Kidney capillary endothelial cell (primary cell): ENCODE measurements at regions not wholly inside any gene's neighbourhood (a gene's known extent, or its start where the extent isn't known, plus 50 kb on each side); places are given as distances from the start of the nearest gene placed in this dataset.
"Not testable (repeated sequence)": the region's sequence is repeated elsewhere in the genome, so short reads cannot be mapped to it uniquely, and the experiment has no call there.

Experiments used
- DNase-seq: peaks from one replicate; pipeline ENCODE4 v3.0.0-alpha.2; 2018; ENCODE audit warnings: low spot score

GRCh38 chr4:126136922-126137781, 822.4 kb downstream of the FAT4 start:
- no peak for DNase-seq

- no peak for DNase-seq
Observed at GRCh38 chr4:126137782-126138170, 823.0 kb downstream of the FAT4 start.

GRCh38 chr4:126144543-126145237, 829.9 kb downstream of the FAT4 start:
- no peak for DNase-seq

- DNase-seq = no peak
Observed at GRCh38 chr4:126168484-126168883, 853.7 kb downstream of the FAT4 start.

DNA sequence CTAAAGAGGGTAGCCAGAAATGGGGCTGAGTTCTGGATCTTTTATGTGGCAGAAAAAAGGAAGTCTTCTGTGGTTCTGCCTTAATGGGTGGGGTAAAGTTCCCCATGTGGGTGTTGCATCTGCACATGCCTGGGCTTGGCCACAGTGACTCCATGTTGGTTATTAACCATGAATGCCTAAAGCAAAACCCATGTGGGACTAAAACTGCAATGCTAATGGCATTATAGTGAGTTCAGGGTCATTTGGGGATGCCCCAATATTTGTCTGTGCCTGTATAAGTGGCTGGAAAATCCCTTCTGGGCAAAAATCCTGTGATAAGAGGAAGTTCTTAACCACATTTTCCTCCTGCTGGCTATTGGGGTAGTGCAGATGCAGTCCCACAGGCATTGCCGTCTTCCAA, 857.4 kb downstream of the FAT4 start:
- DNase-seq = no peak

GRCh38 chr4:126174627-126175026, 859.9 kb downstream of the FAT4 start:
- no peak for DNase-seq

GRCh38 chr4:126180642-126181041, 865.9 kb downstream of the FAT4 start:
- no peak for DNase-seq

GRCh38 chr4:126182336-126182735, 867.6 kb downstream of the FAT4 start:
- no peak for DNase-seq

GRCh38 chr4:126182786-126183185, 868.0 kb downstream of the FAT4 start:
- no peak for DNase-seq

DNA sequence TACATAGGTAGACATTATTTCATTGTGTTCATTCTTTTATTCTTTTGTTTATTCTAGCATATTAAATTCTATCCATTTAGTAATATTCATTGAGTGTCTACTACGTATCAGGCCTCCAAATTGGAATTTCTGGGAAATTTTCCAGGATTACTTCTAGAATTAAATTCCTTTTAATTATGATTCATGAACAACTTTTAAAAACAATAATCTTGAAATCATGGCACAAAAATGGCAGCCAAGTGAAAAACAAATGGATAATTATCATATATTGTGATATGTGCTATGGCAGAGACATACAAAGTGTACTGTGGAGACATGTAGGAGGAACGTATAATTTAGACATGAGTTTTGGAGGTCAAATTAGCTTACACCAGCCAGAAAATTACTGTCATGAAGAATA, 868.5 kb downstream of the FAT4 start:
- no peak for DNase-seq

DNA sequence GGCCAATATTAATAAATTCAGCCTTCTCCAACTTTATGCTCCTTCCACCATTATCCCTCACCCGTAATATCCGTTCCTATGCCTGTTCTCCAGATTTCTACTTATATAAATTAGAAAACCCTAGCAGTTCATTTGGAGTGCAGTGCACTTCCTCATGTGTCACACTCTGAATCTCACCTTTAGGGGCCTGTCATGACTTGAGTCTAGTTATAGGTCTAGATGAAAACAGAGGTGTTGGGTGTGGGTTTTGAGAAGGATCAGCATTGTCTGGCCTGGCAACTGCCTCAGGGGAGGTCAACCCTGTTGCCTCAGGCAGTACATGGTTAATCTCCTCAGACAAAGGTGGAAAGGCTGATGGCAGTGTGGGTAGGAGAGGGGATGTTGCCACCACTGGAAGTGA, 876.8 kb downstream of the FAT4 start:
- DNase-seq = no peak

- DNase-seq = no peak
Observed at GRCh38 chr4:126192506-126192905, 877.8 kb downstream of the FAT4 start.

- not testable (repeated sequence) for DNase-seq
Observed at GRCh38 chr4:126201251-126202138, 886.7 kb downstream of the FAT4 start.

DNA sequence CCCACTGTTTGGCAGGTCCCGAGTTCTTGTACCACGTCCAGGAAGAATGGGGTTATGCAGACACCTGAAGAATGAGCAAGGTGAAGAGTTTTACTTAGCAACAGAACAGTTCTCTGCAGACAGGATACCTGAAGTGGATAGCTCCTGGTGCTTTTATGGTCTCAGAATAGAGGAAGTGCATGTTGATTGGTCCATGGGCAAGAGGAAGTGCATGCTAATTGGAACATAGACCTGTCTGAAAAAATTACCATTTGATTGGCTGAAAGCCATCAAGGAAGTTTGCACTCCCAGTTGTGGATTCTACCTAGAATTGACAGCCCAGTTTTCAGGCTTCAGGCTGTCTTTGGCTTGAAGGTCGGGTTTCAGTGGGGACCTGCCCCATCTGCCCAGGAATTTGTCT, 887.5 kb downstream of the FAT4 start:
- no peak for DNase-seq

GRCh38 chr4:126207910-126208309, 893.2 kb downstream of the FAT4 start:
- no peak for DNase-seq

DNA sequence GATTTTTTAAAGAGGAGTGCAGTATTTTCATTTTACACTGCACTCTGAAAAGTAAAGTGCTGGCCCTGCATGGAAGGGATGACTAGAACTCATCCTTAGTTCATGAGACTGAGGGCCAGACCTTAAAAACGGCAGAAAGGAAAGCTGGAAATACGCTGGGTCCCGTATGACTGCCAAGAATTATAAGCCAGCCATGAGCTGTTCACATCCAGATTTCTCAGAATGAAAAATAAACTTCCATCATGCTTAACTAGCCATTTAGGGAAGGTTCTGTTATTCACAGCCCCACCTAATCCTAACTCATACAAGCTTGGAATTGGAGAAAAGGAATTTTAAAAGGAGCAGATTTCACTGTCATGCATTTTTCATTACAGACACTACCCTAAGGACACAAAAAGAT, 894.4 kb downstream of the FAT4 start:
- no peak for DNase-seq

GRCh38 chr4:126213996-126214395, 899.2 kb downstream of the FAT4 start:
- no peak for DNase-seq

GRCh38 chr4:126215759-126216158, 901.0 kb downstream of the FAT4 start:
- DNase-seq = peak; percentile 87

GRCh38 chr4:126216611-126217010, 901.9 kb downstream of the FAT4 start:
- no peak for DNase-seq

- DNase-seq = no peak
Observed at GRCh38 chr4:126221282-126221681, 906.5 kb downstream of the FAT4 start.

DNA sequence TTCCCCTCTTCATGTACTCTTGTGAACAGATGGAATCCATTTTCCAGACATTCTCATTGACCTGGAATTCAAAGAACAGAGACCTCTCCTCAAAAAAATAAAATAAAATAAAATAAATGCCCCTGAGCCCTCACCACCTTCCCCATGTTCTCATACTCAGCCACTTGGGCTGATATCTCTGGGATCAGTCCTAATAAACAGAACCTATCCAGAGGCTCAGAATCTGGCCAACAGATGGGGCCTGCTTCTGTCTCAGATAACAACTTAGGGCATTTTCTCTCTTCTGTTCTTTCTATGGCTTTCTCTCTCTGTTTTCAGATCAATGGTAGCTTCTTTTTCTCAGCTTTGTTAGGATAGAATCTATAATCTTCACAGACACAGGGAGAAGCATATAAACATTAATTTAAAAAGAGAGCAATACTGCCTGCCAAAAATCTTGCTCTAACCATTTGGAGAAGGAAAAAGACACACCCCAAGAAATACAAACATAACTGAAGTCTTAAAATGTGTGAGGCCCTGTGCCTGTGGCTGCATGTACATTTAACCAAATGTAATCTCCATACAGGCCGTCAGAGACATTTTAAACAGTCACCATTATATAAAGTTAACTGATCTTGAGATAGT, 907.1 kb downstream of the FAT4 start:
- no peak for DNase-seq

- DNase-seq = peak; percentile 14
Observed at GRCh38 chr4:126223784-126224407, 909.1 kb downstream of the FAT4 start.
